GM18868 (cell line): ENCODE measurements at regions not wholly inside any gene's neighbourhood (a gene's known extent, or its start where the extent isn't known, plus 50 kb on each side); places are given as distances from the start of the nearest gene placed in this dataset.
"Not testable (repeated sequence)": the region's sequence is repeated elsewhere in the genome, so short reads cannot be mapped to it uniquely, and the experiment has no call there.

Experiments
- ATAC-seq: cut with Tn5 transposase; IDR thresholded peaks from one replicate; pipeline ENCODE4 v1.9.1; 2021; ENCODE audit warnings: mild to moderate bottlenecking, moderate library complexity; ENCODE audit not compliant: unreplicated experiment

DNA sequence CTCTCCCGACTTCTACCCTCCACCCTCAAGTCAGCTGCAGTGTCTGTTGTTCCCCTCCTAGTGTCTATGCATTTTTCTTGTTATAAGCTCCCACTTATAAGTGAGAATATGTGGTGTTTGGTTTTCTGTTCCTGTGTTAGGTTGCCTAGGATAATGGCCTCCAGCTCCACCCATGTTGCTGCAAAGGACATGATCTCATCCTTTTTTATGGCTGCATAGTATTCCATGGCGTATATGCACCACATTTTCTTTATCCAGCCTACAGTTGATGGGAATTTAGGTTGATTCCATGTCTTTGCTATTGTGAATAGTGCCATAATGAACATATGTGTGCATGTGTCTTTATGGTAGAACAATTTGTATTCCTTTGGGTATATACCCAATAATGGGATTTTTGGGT is 80.7 kb downstream of the SPTSSA start:
- ATAC-seq: not testable (repeated sequence)

DNA sequence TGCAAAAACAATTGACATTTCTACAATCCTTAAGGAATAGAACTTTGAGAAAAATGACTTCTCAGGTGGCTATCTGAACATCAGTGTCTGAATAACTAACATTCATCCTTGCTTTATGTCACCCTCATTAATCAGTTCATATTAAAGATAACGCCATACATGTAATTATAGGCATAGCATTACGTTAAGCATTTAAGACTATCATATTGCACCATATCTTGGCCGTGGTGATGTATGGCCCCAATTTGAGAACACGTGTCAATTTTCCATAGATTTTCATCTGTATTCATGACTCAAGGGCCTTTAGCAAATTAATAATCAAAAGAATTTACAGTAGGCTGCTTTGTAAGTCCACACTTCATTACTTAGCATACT is 81.6 kb downstream of the SPTSSA start:
- ATAC-seq: no peak

DNA sequence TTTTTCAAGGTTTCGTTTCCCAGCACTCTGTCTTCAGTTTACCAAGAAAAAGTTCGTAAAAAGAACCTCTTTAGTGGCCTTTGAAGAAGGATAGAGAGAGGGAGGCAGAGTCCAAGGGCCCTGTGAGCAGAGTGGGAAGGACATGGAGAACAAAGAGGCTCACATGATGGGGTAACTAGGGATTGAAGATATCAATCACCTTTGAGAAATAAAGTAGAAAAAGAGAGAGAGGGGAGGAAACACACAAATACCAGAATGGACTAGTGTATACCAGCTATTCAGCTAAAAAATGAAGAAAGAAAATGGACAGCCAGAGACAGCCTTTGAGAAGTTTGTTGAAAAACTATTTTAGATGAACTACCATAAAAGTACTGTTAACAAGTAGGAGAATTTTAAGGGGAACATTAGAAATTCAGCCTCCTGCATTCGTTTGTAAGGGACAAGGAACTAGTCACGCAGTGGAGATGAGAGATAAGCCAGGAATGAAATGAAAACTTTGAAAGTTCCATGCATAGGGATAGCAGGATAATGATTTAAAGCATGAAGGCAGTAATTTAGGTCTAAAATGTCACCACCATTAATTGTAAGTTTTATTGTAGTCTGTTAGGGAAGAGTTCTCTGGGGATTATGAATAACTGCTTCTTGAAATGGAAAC is 82.1 kb downstream of the SPTSSA start:
- no peak for ATAC-seq

DNA sequence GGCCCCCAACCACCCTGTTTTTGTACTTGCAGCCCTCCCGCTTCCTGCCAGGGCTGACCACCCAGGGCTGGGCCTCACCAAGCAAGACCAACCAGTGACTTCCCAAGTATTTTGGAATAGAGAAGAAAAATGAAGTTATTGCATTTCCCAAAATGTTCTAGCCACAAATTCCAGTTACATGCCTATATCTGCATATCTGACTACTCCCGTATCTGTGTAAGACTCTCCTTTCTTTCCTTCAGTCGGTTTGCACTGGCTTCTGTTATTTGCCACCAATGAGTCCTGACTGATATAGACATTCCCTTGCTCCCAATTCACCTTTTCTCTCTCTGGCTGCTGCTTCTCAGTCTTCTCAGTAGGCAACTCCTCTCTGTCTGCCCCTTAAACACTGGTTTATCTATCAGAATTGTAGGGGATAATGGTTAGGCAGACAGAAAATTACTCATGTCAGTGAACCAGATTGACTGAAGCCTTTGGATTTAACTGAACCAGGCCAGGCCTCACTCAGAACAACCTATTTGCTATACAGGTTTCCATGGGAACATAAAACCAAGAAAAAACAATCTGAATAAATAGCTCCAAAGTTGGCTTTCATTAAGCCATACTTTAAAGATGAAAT is 85.3 kb downstream of the SPTSSA start:
- no peak for ATAC-seq

DNA sequence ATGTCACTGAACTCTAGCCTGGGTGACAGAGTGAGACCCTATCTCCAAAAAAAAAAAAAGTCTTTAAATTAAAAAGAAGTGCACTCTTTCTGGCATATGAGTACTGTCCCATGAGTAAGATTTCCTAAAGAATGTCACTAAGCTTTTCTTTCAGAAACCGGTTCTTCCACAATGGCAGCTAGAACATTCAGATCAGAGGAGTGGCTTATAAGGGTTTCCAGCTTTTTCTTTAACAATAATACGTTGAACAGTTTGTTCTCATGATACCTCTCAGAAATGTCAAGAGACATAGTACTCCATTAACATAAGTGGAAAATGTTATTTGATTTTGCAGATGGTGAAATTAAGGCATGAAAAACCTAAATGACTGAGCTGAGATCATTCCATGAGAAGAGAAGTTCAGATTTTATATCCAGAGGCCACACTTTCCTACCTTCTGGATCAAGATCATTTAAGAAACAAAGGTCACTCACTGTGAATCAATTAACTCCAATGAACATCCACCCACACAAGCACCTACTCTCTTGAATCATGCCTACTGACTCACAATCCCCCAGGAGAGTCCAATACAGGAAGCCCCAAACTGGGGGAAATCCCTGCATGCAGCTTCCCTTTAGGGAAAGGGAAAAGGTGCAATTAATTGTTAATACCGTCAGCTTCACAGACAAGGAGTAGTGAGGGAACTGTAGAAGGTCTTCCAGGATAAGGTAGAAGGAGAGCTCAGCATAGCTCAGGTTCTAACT is 86.9 kb downstream of the SPTSSA start:
- ATAC-seq: no peak

DNA sequence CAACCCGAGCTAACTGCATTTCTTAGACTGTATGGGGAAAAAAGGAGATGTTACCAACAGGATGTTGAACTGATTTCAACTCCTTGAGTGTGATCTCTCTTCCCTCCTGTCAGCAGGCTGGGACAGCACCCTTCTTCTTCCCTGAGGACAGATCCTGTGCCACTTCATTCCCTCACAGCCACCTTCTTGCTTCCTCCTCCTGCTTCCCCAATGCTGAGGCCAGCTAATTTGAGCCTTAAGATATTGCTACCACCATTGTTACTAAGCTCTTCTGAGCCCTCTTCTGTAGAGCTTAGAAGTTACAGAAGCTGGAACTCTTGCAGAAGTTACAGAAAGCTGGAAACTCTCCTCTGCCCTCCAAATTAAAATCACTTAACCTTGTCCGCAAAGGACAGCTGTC is 88.8 kb downstream of the SPTSSA start:
- ATAC-seq: no peak

DNA sequence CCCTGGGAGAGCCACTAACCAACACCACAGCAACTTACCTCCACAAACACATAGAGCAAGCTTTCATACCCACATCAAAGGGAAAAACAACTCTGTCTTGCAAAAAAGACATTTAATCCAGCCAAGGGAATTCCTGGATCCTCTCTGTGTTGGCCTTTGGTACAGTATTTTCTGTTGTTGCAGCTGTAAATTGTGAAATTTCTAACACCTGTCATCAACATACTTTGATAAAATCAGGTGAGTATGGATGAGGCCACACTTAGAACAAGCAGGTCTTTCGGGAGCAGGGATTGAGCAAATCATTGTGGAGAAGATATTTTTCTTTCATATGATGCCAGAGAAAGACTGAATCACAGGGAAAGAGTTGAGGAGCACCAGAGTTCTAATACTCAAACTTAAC is 89.3 kb downstream of the SPTSSA start:
- ATAC-seq: no peak

DNA sequence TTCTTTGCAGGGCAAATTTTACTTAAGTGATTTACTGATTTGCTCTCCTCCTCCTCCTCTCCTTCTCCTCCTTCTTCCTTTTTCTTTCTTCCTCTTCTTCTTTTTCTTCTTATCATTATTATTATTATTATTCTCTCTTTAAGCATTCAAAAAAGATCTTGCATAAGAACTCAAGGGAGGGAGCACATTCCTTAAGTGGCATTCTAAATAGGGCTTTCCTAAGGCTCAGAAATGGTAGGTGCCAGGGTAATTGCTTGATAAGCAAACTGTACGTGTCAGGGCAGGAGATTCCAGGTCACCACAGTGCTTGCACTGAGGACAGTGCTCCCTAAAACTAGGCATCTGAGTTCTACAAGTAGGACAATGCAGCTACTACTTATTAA is 92.4 kb downstream of the SPTSSA start:
- no peak for ATAC-seq

DNA sequence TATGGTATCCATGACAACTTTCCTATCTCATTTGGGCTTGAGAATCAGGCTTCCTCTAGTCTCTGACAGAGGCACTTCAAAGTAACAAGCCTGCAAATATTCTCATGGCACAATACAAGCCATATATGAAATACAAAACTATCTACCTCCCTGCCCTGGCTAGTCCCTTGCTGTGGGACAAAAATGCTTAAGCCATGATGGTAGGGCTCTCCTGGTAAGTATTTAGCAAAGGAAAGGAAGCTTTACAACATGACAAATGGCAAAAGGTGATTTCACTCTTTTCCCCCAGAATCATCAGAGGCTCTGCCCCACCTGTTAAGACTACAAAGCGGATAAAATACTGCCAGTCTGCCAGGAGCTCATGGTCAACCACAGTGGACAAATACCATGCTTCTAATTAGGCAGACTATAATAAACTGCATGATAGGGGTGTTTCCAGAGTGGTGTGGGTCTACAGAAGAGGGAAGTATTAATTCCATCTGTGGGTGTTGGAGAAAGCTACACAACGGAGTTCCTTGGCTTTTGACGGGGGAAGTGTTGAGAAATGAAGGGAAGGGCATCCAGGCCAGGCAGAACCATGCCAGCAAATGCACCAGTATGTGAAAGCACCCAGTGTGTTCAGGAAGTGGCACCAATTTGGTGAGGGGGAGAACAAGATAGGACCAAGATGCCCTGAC is 92.9 kb downstream of the SPTSSA start:
- no peak for ATAC-seq

DNA sequence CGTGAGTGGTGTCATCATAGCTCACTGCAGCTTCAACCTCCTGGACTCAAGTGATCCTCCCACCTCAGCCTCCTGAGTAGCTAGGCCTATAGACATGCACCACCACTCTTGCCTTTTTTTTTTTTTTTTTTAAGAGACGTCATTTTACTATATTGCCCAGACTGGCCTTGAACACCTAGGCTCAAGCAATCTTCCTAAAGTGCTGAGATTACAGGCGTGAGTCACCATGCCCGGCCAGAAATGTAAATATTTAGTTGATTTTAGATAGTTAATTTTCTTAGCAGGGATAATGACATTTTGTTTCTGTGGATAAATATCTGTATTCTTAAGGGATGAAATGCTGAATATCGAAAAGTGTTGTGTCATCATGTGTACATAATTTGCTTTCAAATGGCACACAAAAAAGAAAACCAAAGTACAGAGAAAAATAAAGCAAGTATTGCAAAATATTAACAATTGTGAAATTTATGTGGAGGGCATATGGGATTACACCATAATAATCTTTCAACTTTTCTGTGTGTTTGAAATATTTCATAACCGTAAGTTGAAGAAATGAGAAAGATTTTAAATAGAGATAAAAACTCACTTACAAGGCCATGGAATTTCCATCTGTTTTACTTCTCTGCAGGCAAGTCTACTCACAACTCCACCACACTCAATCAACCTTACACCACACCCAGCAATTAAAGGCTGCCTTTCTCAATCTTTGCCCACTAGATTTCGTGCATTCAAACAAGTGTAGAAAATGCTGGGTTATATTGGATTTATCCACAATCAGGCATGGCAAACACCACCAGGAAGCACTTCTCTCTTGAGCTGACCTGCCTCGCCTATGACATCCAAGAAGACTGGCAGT is 93.7 kb downstream of the SPTSSA start:
- no peak for ATAC-seq

DNA sequence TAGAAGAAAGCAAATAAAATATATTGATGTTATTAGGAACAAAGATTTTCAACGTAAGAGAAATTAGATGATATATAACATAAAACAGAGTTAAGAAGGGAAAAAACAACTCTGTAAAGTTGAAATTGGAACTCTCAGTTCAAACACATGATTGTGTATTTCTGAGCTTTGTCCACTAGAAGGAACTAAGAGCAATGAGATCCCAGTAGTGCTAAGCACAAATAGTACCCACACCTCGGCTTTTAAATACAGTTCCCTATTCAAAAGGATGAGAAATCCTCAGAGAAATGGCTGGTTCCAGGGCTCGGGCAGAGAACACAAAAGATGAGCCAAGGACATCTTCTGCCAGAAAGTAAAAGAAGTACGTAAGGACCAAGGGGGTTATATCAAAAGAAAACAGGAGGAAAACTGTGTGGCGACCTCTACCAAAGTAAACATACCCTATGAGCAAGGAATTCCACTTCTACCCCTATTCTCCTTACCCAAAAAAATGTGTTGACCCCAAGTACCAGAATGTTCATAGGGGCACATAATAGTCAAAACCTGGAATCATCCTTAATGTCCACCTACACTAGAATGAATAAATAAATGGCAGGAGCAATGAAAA is 96.6 kb downstream of the SPTSSA start:
- peak; percentile 43 for ATAC-seq

DNA sequence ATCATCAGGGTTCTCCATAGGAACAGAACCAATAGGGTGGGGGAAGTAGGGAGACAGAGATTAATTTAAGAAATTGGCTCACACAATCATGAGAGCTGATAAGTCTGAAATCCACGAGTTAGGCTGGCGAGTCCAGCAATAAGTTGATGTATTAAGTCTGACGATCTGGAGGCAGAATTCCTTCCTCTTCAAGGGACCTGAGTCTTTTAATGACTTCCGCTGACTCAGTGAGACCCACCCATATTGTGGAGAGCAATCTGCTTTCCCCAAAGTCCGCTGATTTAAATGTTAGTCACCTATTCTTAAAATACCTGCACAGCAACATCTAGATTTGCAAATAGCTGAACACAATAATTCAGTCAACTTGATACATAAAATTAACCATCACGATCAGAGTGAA is 97.8 kb downstream of the SPTSSA start:
- ATAC-seq: no peak

DNA sequence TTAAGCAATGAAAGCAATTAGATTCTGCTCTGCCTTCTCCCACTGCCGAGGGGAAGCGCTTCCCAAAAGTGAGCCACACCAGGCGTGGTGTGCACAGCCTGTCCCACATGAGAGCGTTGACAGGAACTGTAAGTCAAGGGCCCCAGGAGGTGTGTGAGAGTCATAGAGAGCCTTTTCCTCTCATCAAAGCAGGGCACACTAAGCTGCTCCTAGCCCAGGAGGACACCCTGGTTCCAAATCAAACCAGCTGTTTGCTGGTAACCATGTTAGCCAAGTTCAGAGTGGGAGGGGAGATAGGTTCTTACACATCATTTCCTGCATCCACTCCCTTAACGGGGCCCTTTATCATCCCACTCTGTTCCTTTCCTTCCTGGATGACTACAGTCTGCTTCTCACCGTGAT is 98.3 kb downstream of the SPTSSA start:
- no peak for ATAC-seq

DNA sequence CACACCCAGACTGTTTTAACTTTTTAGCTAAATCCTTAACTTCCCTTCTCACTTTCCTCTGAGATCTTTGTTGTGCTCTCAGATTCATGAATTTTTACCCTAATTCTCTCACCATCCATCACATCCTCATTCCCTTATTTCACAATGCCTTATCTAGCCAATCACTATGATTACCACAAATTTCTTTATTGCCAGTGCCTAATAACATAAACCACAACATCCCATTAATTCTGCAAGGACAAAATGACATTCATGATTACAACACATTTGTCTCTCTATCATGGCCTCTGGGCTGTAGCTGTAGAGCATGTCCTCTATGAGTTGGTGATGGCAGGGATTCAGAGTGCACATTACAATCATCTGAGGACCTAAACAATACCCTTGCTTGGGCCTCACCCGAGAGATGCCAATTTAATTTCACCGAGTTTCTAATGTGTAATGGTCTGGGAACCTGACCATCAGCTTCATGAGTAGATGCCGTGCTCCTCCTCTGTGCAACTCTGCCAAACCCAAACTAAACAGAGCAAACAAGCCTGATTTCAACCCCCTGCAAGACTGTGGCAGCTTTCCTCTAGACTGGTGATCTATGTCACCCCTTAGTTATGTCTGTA is 99.3 kb downstream of the SPTSSA start:
- no peak for ATAC-seq

DNA sequence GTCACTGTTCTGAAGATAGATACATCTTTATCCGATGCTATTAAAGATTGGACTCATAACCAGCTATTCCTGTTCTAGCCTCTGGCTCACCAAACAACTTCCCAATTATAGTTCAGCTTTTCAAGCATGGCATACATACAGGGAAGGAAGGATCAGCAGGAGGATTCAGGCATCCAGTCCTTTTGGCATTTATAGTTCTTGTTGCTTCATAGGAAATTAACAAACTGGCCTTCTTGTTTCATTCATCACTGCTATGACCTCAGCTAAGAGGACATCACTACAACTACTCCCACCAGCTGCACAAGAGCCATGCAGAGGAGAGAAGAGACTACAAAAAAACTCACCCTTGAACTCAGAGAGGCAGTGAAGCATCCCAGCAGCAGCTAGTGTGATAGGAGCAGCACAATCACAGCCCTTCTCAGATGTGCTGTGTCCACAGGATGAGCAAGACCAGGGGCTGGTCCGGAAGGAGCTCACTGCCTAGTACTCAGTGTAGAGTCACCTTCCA is 100.5 kb downstream of the SPTSSA start:
- ATAC-seq: no peak

DNA sequence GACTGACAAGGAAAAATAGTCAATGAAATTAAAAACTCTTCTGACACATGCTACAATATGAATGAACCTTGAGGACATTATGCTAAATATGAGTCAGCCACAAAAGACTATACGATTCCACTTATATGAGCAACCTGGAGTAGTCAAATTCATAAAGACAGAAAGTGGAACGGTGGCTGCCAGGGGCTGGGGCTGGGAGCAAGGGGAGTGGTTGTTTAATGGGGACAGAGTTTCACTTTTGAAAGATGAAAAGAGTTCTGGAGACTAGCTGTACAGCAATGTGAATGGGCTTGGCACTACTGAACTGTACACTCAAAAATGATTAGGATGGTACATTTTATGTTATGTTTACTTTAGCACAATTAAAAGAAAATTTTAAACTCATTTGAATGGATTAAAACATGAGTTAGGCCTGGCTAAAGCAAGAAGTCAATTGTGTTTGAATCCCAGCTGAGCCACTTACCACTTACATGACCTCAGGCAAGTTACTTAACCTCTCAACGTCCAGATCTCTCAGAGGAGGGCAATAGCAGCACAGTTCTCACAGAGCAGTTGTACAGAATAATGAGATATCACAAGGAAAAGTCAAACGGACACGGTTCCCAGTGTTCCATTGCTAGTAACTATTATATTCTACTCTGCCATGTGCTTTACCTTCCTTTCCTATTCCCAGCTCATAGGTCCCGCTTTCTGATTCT is 102.5 kb downstream of the SPTSSA start:
- no peak for ATAC-seq

DNA sequence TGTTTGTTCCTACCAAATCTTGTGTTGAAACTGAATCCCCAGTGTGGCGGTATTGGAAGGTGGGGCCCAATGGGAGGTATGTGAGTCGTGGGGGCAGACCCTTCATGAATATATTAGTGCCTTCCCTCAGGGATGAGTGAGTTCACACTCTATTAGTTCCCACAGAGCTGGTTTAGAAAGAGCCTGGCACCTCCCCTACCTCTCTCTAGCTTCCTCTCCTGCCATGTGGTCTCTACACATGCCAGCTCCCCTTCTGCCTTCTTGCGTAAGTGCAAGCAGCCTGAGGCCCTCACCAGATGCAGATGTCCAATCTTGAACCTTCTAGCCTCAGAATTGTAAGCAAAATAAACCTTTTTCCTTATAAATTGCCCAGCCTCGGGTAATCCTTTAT is 105.8 kb downstream of the SPTSSA start:
- no peak for ATAC-seq

DNA sequence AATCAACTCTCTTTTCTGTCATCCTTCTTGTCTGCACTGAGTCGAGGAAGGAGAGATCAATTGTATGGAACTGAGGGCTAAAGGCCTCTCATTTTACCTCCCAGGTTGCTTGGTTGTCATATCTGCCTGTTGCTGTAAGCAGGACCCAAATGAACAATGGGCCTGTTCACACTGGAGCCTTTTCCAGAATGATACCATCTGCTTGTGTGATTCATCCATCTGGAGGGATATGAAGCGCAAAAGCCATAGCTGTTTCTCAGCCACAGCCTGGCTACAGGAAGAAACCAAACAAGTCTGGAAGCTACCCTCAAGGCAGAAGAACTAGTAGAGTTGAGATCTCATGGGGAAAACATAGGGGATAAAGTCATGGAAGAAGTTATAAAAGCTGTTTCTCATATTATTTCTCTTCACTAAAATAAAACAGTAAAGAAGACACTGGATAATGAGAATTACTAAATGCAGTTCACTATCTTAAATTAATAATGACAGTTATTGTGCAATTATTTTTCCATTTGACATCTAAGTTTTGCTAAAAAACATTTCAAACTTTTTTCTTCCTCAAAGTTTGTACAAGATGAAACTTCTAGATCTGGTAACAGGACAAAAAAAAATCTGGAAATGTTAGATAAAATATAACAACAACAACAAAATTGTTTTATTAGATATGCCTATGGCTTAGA is 106.3 kb downstream of the SPTSSA start:
- no peak for ATAC-seq

DNA sequence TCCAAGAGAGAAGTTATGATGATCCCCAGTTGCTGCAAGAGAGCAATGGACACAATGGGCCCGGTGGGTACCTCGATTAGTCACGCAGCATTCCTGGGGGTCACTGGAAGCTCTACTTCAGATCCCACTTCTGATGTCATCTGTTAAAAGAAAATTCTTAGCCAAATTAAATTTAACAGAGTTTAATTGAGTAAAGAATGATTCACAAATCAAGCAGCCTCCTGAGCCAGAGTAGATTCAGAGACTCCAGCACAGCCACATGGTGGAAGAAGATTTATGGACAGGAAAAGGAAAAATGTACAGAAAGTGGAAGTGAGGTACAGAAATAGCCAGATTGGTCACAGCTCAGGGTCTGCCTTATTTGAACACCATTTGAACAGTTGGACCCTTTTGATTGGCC is 107.5 kb downstream of the SPTSSA start:
- ATAC-seq: no peak
